Neuronal stem cell (in vitro differentiated cells): ENCODE measurements at regions not wholly inside any gene's neighbourhood (a gene's known extent, or its start where the extent isn't known, plus 50 kb on each side); places are given as distances from the start of the nearest gene placed in this dataset.

ENCODE experiments used
- DNase-seq: peaks from one replicate; pipeline ENCODE4 v3.0.0-alpha.2; 2013; ENCODE audit warnings: low spot score
- H2AFZ ChIP-seq: one replicate; pipeline ENCODE4 v1.6.1; 2013; ENCODE audit warnings: mild to moderate bottlenecking, low read length, inconsistent platforms
- H2AK5ac ChIP-seq: 2 replicates; pipeline ENCODE4 v1.6.1; 2013; ENCODE audit warnings: low read depth, mild to moderate bottlenecking, inconsistent platforms, low read length, moderate library complexity, mixed read lengths
- H2BK120ac ChIP-seq: 2 replicates; pipeline ENCODE4 v1.6.1; 2013; ENCODE audit warnings: low read depth, mild to moderate bottlenecking, inconsistent platforms, low read length, moderate library complexity, mixed read lengths
- H2BK12ac ChIP-seq: one replicate; pipeline ENCODE4 v1.6.1; 2013; ENCODE audit warnings: low read length, inconsistent platforms
- H2BK15ac ChIP-seq: 2 replicates; pipeline ENCODE4 v1.6.1; 2013; ENCODE audit warnings: mild to moderate bottlenecking, low read length, inconsistent platforms, mixed read lengths
- H2BK5ac ChIP-seq: one replicate; pipeline ENCODE4 v1.6.1; 2013; ENCODE audit warnings: inconsistent platforms, mild to moderate bottlenecking, low read length, moderate library complexity
- H3K14ac ChIP-seq: one replicate; pipeline ENCODE4 v1.6.1; 2013; ENCODE audit warnings: low read length, inconsistent platforms
- H3K18ac ChIP-seq: 2 replicates; pipeline ENCODE4 v1.6.1; 2013; ENCODE audit warnings: low read length, inconsistent platforms
- H3K23ac ChIP-seq: 2 replicates; pipeline ENCODE4 v1.6.1; 2013; ENCODE audit warnings: low read depth, mild to moderate bottlenecking, mixed read lengths, low read length, inconsistent platforms; ENCODE audit not compliant: poor library complexity
- H3K27ac ChIP-seq: replicated peaks from 3 replicates; pipeline ENCODE4 v1.5.1; 2013; ENCODE audit warnings: low read length, inconsistent platforms
- H3K27me3 ChIP-seq, 3 experiments: 2 replicates each; pipeline ENCODE4 v1.6.1; 2013; ENCODE audit warnings: low read length in 3 of 3, mild to moderate bottlenecking in 2 of 3, inconsistent platforms in 1 of 3, low read depth in 1 of 3, mixed read lengths in 1 of 3, moderate library complexity in 1 of 3; ENCODE audit not compliant: control insufficient read depth in 3 of 3, insufficient read depth in 3 of 3
- H3K36me3 ChIP-seq, 2 donors: replicated peaks in 1 of 2; 2 replicates each; pipeline ENCODE4 v1.6.1; 2013; ENCODE audit warnings: low read length in 2 of 2; ENCODE audit not compliant: control insufficient read depth in 2 of 2, insufficient read depth in 2 of 2
- H3K4ac ChIP-seq: 2 replicates; pipeline ENCODE4 v1.6.1; 2013; ENCODE audit warnings: inconsistent platforms, mild to moderate bottlenecking, low read length, moderate library complexity
- H3K4me1 ChIP-seq, 2 donors: 1 replicate in 1 of 2; 2 replicates in 1 of 2; pipeline ENCODE4 v1.6.1; 2013; ENCODE audit warnings: low read length in 2 of 2, low read depth in 1 of 2; ENCODE audit not compliant: control insufficient read depth in 2 of 2, insufficient read depth in 1 of 2
- H3K4me2 ChIP-seq: one replicate; pipeline ENCODE4 v1.6.1; 2013; ENCODE audit warnings: mild to moderate bottlenecking, low read length, inconsistent platforms; ENCODE audit not compliant: insufficient read depth, poor library complexity, severe bottlenecking
- H3K4me3 ChIP-seq, 2 donors: 2 replicates each; pipeline ENCODE4 v1.5.1; 2013; ENCODE audit warnings: low read length in 2 of 2, mild to moderate bottlenecking in 2 of 2, inconsistent platforms in 1 of 2, moderate library complexity in 1 of 2
- H3K79me1 ChIP-seq: one replicate; pipeline ENCODE4 v1.6.1; 2013; ENCODE audit warnings: low read depth, mild to moderate bottlenecking, inconsistent platforms, low read length, moderate library complexity
- H3K9ac ChIP-seq: one replicate; pipeline ENCODE4 v1.6.1; 2013; ENCODE audit warnings: mild to moderate bottlenecking, low read depth, low read length, inconsistent platforms; ENCODE audit not compliant: poor library complexity
- H3K9me3 ChIP-seq, 2 donors: replicated peaks in 1 of 2; 2 replicates each; pipeline versions ENCODE3 to v1.6.1; 2013; ENCODE audit warnings: low read length in 2 of 2, mild to moderate bottlenecking in 2 of 2, inconsistent platforms in 1 of 2, low read depth in 1 of 2, mixed read lengths in 1 of 2, moderate library complexity in 1 of 2; ENCODE audit not compliant: control insufficient read depth in 2 of 2, insufficient read depth in 1 of 2
- H4K8ac ChIP-seq: one replicate; pipeline ENCODE4 v1.6.1; 2013; ENCODE audit warnings: low read depth, mild to moderate bottlenecking, inconsistent platforms, low read length, moderate library complexity
- H4K91ac ChIP-seq: one replicate; pipeline ENCODE4 v1.6.1; 2013; ENCODE audit warnings: low read length, low read depth, mild to moderate bottlenecking, inconsistent platforms; ENCODE audit not compliant: poor library complexity
- WGBS, 2 donors: extraction: QIAGEN DNeasy Blood & Tissue Kit; methylation state at CpG; one replicate each; pipeline ENCODE4 v1.1.7; 2013; ENCODE audit warnings: missing lambda C conversion rate in 2 of 2, mixed read lengths in 1 of 2; ENCODE audit not compliant: insufficient read length in 2 of 2, insufficient replicate concordance in 1 of 2; ENCODE audit errors: extremely low coverage in 2 of 2; 5-methylcytosine and 5-hydroxymethylcytosine counted together

- H3K9ac ChIP-seq, result no peak overlapping the region
- H3K14ac ChIP-seq, result no peak overlapping the region
- H2AK5ac ChIP-seq, result no peak overlapping the region
- no peak overlapping the region for H2AFZ ChIP-seq
- H3K27me3 ChIP-seq, result no peaks in the 10 kb centered on the region
- H2BK5ac ChIP-seq, result no peak overlapping the region
- no peaks in the 10 kb centered on the region for H3K9me3 ChIP-seq
- no peak overlapping the region for H3K27ac ChIP-seq
- H3K36me3 ChIP-seq, result no peaks in the 10 kb centered on the region
- no peak overlapping the region for H3K18ac ChIP-seq
- WGBS, 2 donors, result no CpG with 5 or more reads among the region's 1 CpG
- no peak overlapping the region for H4K8ac ChIP-seq
- H3K4me2 ChIP-seq, result no peak overlapping the region
- no peak overlapping the region for H2BK12ac ChIP-seq
- no peak overlapping the region for H3K4me3 ChIP-seq
- no peak overlapping the region for H3K23ac ChIP-seq
- no peaks in the 10 kb centered on the region for H3K4me1 ChIP-seq
- H2BK120ac ChIP-seq, result no peak overlapping the region
- no peaks in the 10 kb centered on the region for H3K79me1 ChIP-seq
- H3K4ac ChIP-seq, result no peak overlapping the region
- DNase-seq, result no peak
- H2BK15ac ChIP-seq, result no peak overlapping the region
- no peak overlapping the region for H4K91ac ChIP-seq
Measured at GRCh38 chr4:59973492-59973891, 1226.6 kb upstream of the ADGRL3 start.

DNA sequence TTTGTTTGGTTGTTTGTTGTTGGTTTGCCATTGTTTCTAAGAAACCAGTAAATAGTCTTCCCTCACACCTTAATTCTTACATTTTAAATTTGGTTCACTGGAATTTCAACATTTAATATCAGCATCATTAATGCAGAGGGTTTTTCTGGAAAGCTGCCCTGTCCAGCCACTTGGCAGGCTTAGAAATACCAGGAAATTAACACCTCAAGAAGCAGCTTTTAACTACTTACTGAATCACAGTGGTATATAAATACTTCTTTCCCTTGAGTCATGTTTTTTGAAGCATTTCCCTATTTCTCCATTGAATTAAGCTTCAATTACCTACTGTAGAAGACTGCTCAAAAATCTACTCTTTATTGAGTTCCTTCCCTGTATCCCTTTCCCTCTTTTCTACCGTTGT lies 1221.1 kb upstream of the ADGRL3 start:
- Histone ChIP-seq H3K4me2 (no peak overlapping the region), H4K91ac (no peak overlapping the region), H3K9ac (no peak overlapping the region), H3K9me3 (no peaks in the 10 kb centered on the region), H2AK5ac (no peak overlapping the region), H2BK15ac (no peak overlapping the region), H3K27ac (no peak overlapping the region), H3K79me1 (no peaks in the 10 kb centered on the region), H3K36me3 (no peaks in the 10 kb centered on the region), H4K8ac (no peak overlapping the region), H3K14ac (no peak overlapping the region), H3K18ac (no peak overlapping the region), H3K4ac (no peak overlapping the region), H2BK5ac (no peak overlapping the region), H3K4me1 (no peaks in the 10 kb centered on the region), H2BK12ac (no peak overlapping the region), H2BK120ac (no peak overlapping the region), H3K4me3 (no peak overlapping the region), H3K23ac (no peak overlapping the region), H2AFZ (no peak overlapping the region), H3K27me3 (no peaks in the 10 kb centered on the region)
- WGBS, 2 donors, result no CpG with 5 or more reads among the region's 1 CpG
- DNase-seq, result no peak

- Histone ChIP-seq H2AFZ (no peak overlapping the region), H3K14ac (no peak overlapping the region), H3K23ac (no peak overlapping the region), H3K4me3 (no peak overlapping the region), H3K9me3 (no peaks in the 10 kb centered on the region), H2AK5ac (no peak overlapping the region), H3K18ac (no peak overlapping the region), H3K27ac (no peak overlapping the region), H2BK5ac (no peak overlapping the region), H4K8ac (no peak overlapping the region), H2BK15ac (no peak overlapping the region), H3K4me2 (no peak overlapping the region), H2BK120ac (no peak overlapping the region), H3K36me3 (no peaks in the 10 kb centered on the region), H3K9ac (no peak overlapping the region), H3K4ac (no peak overlapping the region), H4K91ac (no peak overlapping the region), H3K4me1 (no peaks in the 10 kb centered on the region), H3K27me3 (no peaks in the 10 kb centered on the region), H3K79me1 (no peaks in the 10 kb centered on the region), H2BK12ac (no peak overlapping the region)
- WGBS, 2 donors, result no CpG with 5 or more reads among the region's 1 CpG
- no peak for DNase-seq
Measured at GRCh38 chr4:59983852-59984251, 1216.3 kb upstream of the ADGRL3 start.

DNA sequence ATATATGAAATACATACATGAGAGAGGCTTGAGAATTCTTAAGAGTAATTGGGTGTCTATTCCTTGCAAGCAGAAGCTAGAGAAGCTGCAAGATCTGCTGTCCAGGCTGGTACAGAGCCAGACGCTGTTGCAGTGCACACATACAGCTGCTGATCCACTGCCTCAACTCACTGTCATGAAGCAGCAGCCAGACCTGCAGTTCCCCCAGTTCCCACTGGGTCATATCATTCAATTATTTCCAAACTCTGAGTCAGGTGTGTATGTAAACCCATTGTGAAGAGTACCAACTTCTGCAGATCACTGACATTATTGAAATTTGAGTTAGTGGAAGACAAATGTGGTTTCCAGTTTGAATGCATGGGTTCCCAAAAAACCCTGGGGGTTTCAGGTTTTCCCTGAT lies 1212.8 kb upstream of the ADGRL3 start:
- H3K4me1 ChIP-seq, result no peaks in the 10 kb centered on the region
- no peak overlapping the region for H3K4me3 ChIP-seq
- H3K14ac ChIP-seq, result no peak overlapping the region
- H4K91ac ChIP-seq, result no peak overlapping the region
- H3K18ac ChIP-seq, result no peak overlapping the region
- H2BK120ac ChIP-seq, result no peak overlapping the region
- H3K27me3 ChIP-seq, result no peaks in the 10 kb centered on the region
- H3K4me2 ChIP-seq, result no peak overlapping the region
- H3K4ac ChIP-seq, result no peak overlapping the region
- H3K9me3 ChIP-seq, result no peaks in the 10 kb centered on the region
- H3K27ac ChIP-seq, result no peak overlapping the region
- H2BK5ac ChIP-seq, result no peak overlapping the region
- H3K79me1 ChIP-seq, result no peaks in the 10 kb centered on the region
- no peak overlapping the region for H2AK5ac ChIP-seq
- H3K9ac ChIP-seq, result no peak overlapping the region
- no peak for DNase-seq
- no peak overlapping the region for H3K23ac ChIP-seq
- H3K36me3 ChIP-seq, result no peaks in the 10 kb centered on the region
- H2AFZ ChIP-seq, result no peak overlapping the region
- no peak overlapping the region for H4K8ac ChIP-seq
- no peak overlapping the region for H2BK15ac ChIP-seq
- H2BK12ac ChIP-seq, result no peak overlapping the region
- no CpG with 5 or more reads among the region's 1 CpG for WGBS, 2 donors
